ENCODE measurements at regions not wholly inside any gene's neighbourhood (a gene's known extent, or its start where the extent isn't known, plus 50 kb on each side); places are given as distances from the start of the nearest gene placed in this dataset.

- H3K9me3 ChIP-seq (replicated peaks): no peaks in the 10 kb centered on the region
- H3K27ac ChIP-seq (replicated peaks): no peak overlapping the region
- no peaks in the 10 kb centered on the region for H3K4me1 ChIP-seq
- DNase-seq: no peak
- no peaks in the 10 kb centered on the region for H3K27me3 ChIP-seq (ENCODE audit: low read depth)
- intact Hi-C loops (cut with micrococcal nuclease): no loop called here
- H3K4me3 ChIP-seq: no peak overlapping the region
- TF ChIP-seq CTCF (IDR thresholded peaks at IDR 0.05; ENCODE audit: borderline replicate concordance): no peak
- H3K36me3 ChIP-seq: no peaks in the 10 kb centered on the region
These were observed 1082.5 kb upstream of the GYPC start for GRCh38 chr2:125573432-125573831.

- no peak for TF ChIP-seq CTCF (IDR thresholded peaks at IDR 0.05; ENCODE audit: borderline replicate concordance)
- Histone ChIP-seq H3K4me3 (no peak overlapping the region), H3K27ac (replicated peaks) (no peak overlapping the region), H3K36me3 (no peaks in the 10 kb centered on the region), H3K4me1 (no peaks in the 10 kb centered on the region), H3K9me3 (replicated peaks) (no peaks in the 10 kb centered on the region), H3K27me3 (ENCODE audit: low read depth) (no peaks in the 10 kb centered on the region)
- intact Hi-C loops (cut with micrococcal nuclease): no loop called here
- no peak for DNase-seq
These were observed 1079.4 kb upstream of the GYPC start for GRCh38 chr2:125576558-125576957.

GRCh38 chr2:125581557-125581956, 1074.4 kb upstream of the GYPC start:
- intact Hi-C loops (cut with micrococcal nuclease): no loop called here
- no peak for TF ChIP-seq CTCF (IDR thresholded peaks at IDR 0.05; ENCODE audit: borderline replicate concordance)

GRCh38 chr2:125582516-125582915, 1073.4 kb upstream of the GYPC start:
- no peak for DNase-seq
- Histone ChIP-seq H3K9me3 (replicated peaks) (no peaks in the 10 kb centered on the region), H3K36me3 (no peaks in the 10 kb centered on the region), H3K27me3 (ENCODE audit: low read depth) (no peaks in the 10 kb centered on the region), H3K4me1 (no peaks in the 10 kb centered on the region), H3K27ac (replicated peaks) (no peak overlapping the region), H3K4me3 (no peak overlapping the region)
- intact Hi-C loops (cut with micrococcal nuclease): no loop called here
- no peak for TF ChIP-seq CTCF (IDR thresholded peaks at IDR 0.05; ENCODE audit: borderline replicate concordance)

More at GRCh38 chr2:125581557-125581956, 1074.4 kb upstream of the GYPC start:
- Histone ChIP-seq H3K27me3 (ENCODE audit: low read depth) (no peaks in the 10 kb centered on the region), H3K4me1 (no peaks in the 10 kb centered on the region), H3K27ac (replicated peaks) (no peak overlapping the region), H3K4me3 (no peak overlapping the region), H3K36me3 (no peaks in the 10 kb centered on the region), H3K9me3 (replicated peaks) (no peaks in the 10 kb centered on the region)
- no peak for DNase-seq

GRCh38 chr2:125584732-125585131, 1071.2 kb upstream of the GYPC start:
- H3K4me1 ChIP-seq: no peaks in the 10 kb centered on the region
- H3K36me3 ChIP-seq: no peaks in the 10 kb centered on the region
- intact Hi-C loops (cut with micrococcal nuclease): no loop called here
- no peak for DNase-seq
- no peak overlapping the region for H3K27ac ChIP-seq (replicated peaks)
- H3K4me3 ChIP-seq: no peak overlapping the region
- H3K9me3 ChIP-seq (replicated peaks): peaks cover 7% of the 10 kb centered on the region
- no peak for TF ChIP-seq CTCF (IDR thresholded peaks at IDR 0.05; ENCODE audit: borderline replicate concordance)
- H3K27me3 ChIP-seq (ENCODE audit: low read depth): no peaks in the 10 kb centered on the region

GRCh38 chr2:125588780-125589179, 1067.2 kb upstream of the GYPC start:
- Histone ChIP-seq H3K27ac (replicated peaks) (no peak overlapping the region), H3K4me3 (no peak overlapping the region), H3K4me1 (no peaks in the 10 kb centered on the region), H3K9me3 (replicated peaks) (peaks cover 7% of the 10 kb centered on the region), H3K36me3 (no peaks in the 10 kb centered on the region), H3K27me3 (ENCODE audit: low read depth) (no peaks in the 10 kb centered on the region)
- no peak for TF ChIP-seq CTCF (IDR thresholded peaks at IDR 0.05; ENCODE audit: borderline replicate concordance)
- DNase-seq: no peak
- intact Hi-C loops (cut with micrococcal nuclease): no loop called here

All from left ventricle myocardium inferior (tissue), 1 donor.